ENCODE measurements at regions not wholly inside any gene's neighbourhood (a gene's known extent, or its start where the extent isn't known, plus 50 kb on each side); places are given as distances from the start of the nearest gene placed in this dataset.
A peak's percentile ranks its signal among the peaks of the same experiment; 100 is the strongest.
"Not testable (repeated sequence)": the region's sequence is repeated elsewhere in the genome, so short reads cannot be mapped to it uniquely, and the experiment has no call there.

GRCh38 chr2:90087792-90088191 is 1396.3 kb downstream of the RPIA start:
- DNase-seq (ENCODE audit: low read depth, low spot score), result not testable (repeated sequence)

GRCh38 chr2:90093571-90094270 is 1402.2 kb downstream of the RPIA start:
- POLR2A ChIA-PET; H3K4me1 ChIP-seq (ENCODE audit: control insufficient read depth, insufficient read depth, low read length); H3K27ac ChIP-seq (ENCODE audit: low read length); H3K9me3 ChIP-seq (ENCODE audit: control insufficient read depth, insufficient read depth, low read depth, low read length); H3K36me3 ChIP-seq (ENCODE audit: control insufficient read depth, insufficient read depth, low read length); H3K4me3 ChIP-seq (ENCODE audit: low read depth in 2 of 2, low read length in 2 of 2); CTCF ChIA-PET; ATAC-seq; DNase-seq (ENCODE audit: low read depth, low spot score); intact Hi-C loops (cut with micrococcal nuclease; ENCODE audit: unreplicated experiment); in situ Hi-C loops (cut with HindIII; ENCODE audit: low pct_unique_long_range_greater_than_20kb, low sequenced_read_pairs); BruUV-seq (replicated peaks); H3K27me3 ChIP-seq (ENCODE audit: control insufficient read depth, insufficient read depth, low read length): not testable (repeated sequence)

More at GRCh38 chr2:90087792-90088191, 1396.3 kb downstream of the RPIA start:
- POLR2A ChIA-PET; H3K4me3 ChIP-seq (ENCODE audit: low read depth in 2 of 2, low read length in 2 of 2); BruUV-seq (replicated peaks); H3K27ac ChIP-seq (ENCODE audit: low read length); H3K27me3 ChIP-seq (ENCODE audit: control insufficient read depth, insufficient read depth, low read length); ATAC-seq; H3K9me3 ChIP-seq (ENCODE audit: control insufficient read depth, insufficient read depth, low read depth, low read length); in situ Hi-C loops (cut with HindIII; ENCODE audit: low pct_unique_long_range_greater_than_20kb, low sequenced_read_pairs); H3K4me1 ChIP-seq (ENCODE audit: control insufficient read depth, insufficient read depth, low read length); CTCF ChIA-PET; H3K36me3 ChIP-seq (ENCODE audit: control insufficient read depth, insufficient read depth, low read length); intact Hi-C loops (cut with micrococcal nuclease; ENCODE audit: unreplicated experiment): not testable (repeated sequence)
- TF ChIP-seq CTCF (IDR thresholded peaks at IDR 0.05), result peak; percentile 45

- not testable (repeated sequence) for ATAC-seq
Measured at GRCh38 chr2:90097617-90098016, 1406.1 kb downstream of the RPIA start.

GRCh38 chr2:90105142-90105541 is 1413.7 kb downstream of the RPIA start:
- DNase-seq (ENCODE audit: low read depth, low spot score); H3K4me1 ChIP-seq (ENCODE audit: control insufficient read depth, insufficient read depth, low read length); H3K27ac ChIP-seq (ENCODE audit: low read length); H3K9me3 ChIP-seq (ENCODE audit: control insufficient read depth, insufficient read depth, low read depth, low read length); ATAC-seq; H3K36me3 ChIP-seq (ENCODE audit: control insufficient read depth, insufficient read depth, low read length); in situ Hi-C loops (cut with HindIII; ENCODE audit: low pct_unique_long_range_greater_than_20kb, low sequenced_read_pairs); BruUV-seq (replicated peaks); intact Hi-C loops (cut with micrococcal nuclease; ENCODE audit: unreplicated experiment); POLR2A ChIA-PET; CTCF ChIA-PET; H3K27me3 ChIP-seq (ENCODE audit: control insufficient read depth, insufficient read depth, low read length); H3K4me3 ChIP-seq (ENCODE audit: low read depth in 2 of 2, low read length in 2 of 2): not testable (repeated sequence)
- TF ChIP-seq CTCF (IDR thresholded peaks at IDR 0.05), result peak; percentile 24; the same call in 1 of the 2 replicates

More at GRCh38 chr2:90097617-90098016, 1406.1 kb downstream of the RPIA start:
- DNase-seq (ENCODE audit: low read depth, low spot score); H3K27me3 ChIP-seq (ENCODE audit: control insufficient read depth, insufficient read depth, low read length); POLR2A ChIA-PET; H3K27ac ChIP-seq (ENCODE audit: low read length); in situ Hi-C loops (cut with HindIII; ENCODE audit: low pct_unique_long_range_greater_than_20kb, low sequenced_read_pairs); CTCF ChIA-PET; H3K9me3 ChIP-seq (ENCODE audit: control insufficient read depth, insufficient read depth, low read depth, low read length); H3K4me1 ChIP-seq (ENCODE audit: control insufficient read depth, insufficient read depth, low read length); BruUV-seq (replicated peaks); H3K4me3 ChIP-seq (ENCODE audit: low read depth in 2 of 2, low read length in 2 of 2); intact Hi-C loops (cut with micrococcal nuclease; ENCODE audit: unreplicated experiment); H3K36me3 ChIP-seq (ENCODE audit: control insufficient read depth, insufficient read depth, low read length): not testable (repeated sequence)

GRCh38 chr2:90123409-90123808 is 1431.9 kb downstream of the RPIA start:
- H3K27me3 ChIP-seq (ENCODE audit: control insufficient read depth, insufficient read depth, low read length); POLR2A ChIA-PET; CTCF ChIA-PET; DNase-seq (ENCODE audit: low read depth, low spot score); in situ Hi-C loops (cut with HindIII; ENCODE audit: low pct_unique_long_range_greater_than_20kb, low sequenced_read_pairs); H3K9me3 ChIP-seq (ENCODE audit: control insufficient read depth, insufficient read depth, low read depth, low read length); intact Hi-C loops (cut with micrococcal nuclease; ENCODE audit: unreplicated experiment); H3K36me3 ChIP-seq (ENCODE audit: control insufficient read depth, insufficient read depth, low read length); BruUV-seq (replicated peaks); ATAC-seq; H3K27ac ChIP-seq (ENCODE audit: low read length); H3K4me1 ChIP-seq (ENCODE audit: control insufficient read depth, insufficient read depth, low read length); H3K4me3 ChIP-seq (ENCODE audit: low read depth in 2 of 2, low read length in 2 of 2): not testable (repeated sequence)

GRCh38 chr2:90139046-90139445 is 1447.6 kb downstream of the RPIA start:
- POLR2A ChIA-PET; ATAC-seq; H3K27me3 ChIP-seq (ENCODE audit: control insufficient read depth, insufficient read depth, low read length); H3K27ac ChIP-seq (ENCODE audit: low read length); CTCF ChIA-PET; H3K4me1 ChIP-seq (ENCODE audit: control insufficient read depth, insufficient read depth, low read length); H3K36me3 ChIP-seq (ENCODE audit: control insufficient read depth, insufficient read depth, low read length); DNase-seq (ENCODE audit: low read depth, low spot score); intact Hi-C loops (cut with micrococcal nuclease; ENCODE audit: unreplicated experiment); H3K4me3 ChIP-seq (ENCODE audit: low read depth in 2 of 2, low read length in 2 of 2); H3K9me3 ChIP-seq (ENCODE audit: control insufficient read depth, insufficient read depth, low read depth, low read length); in situ Hi-C loops (cut with HindIII; ENCODE audit: low pct_unique_long_range_greater_than_20kb, low sequenced_read_pairs); BruUV-seq (replicated peaks): not testable (repeated sequence)

Measured in Panc1 (cell line).